Mesendoderm (in vitro differentiated cells): ENCODE measurements at regions not wholly inside any gene's neighbourhood (a gene's known extent, or its start where the extent isn't known, plus 50 kb on each side); places are given as distances from the start of the nearest gene placed in this dataset.

Experiments used
- DNase-seq: peaks from one replicate; pipeline ENCODE4 v3.0.0; 2013
- H2AK5ac ChIP-seq: 2 replicates; pipeline ENCODE4 v1.6.1; 2013; ENCODE audit warnings: low read length, inconsistent platforms
- H2BK120ac ChIP-seq: 2 replicates; pipeline ENCODE4 v1.6.1; 2013; ENCODE audit warnings: low read depth, mild to moderate bottlenecking, low read length, moderate library complexity, mixed read lengths
- H2BK15ac ChIP-seq: replicated peaks from 2 replicates; pipeline ENCODE4 v1.6.1; 2013; ENCODE audit warnings: low read depth, mild to moderate bottlenecking, moderate library complexity
- H2BK5ac ChIP-seq: 2 replicates; pipeline ENCODE4 v1.6.1; 2013; ENCODE audit warnings: low read length, inconsistent platforms
- H3K18ac ChIP-seq: 2 replicates; pipeline ENCODE4 v1.6.1; 2013; ENCODE audit warnings: mild to moderate bottlenecking, low read length, mixed read lengths
- H3K23ac ChIP-seq: one replicate; pipeline ENCODE4 v1.6.1; 2013; ENCODE audit warnings: low read length
- H3K27ac ChIP-seq: 2 replicates; pipeline ENCODE4 v1.5.1; 2013; ENCODE audit warnings: low read depth, mild to moderate bottlenecking, inconsistent platforms, low read length, moderate library complexity
- H3K27me3 ChIP-seq: 2 replicates; pipeline ENCODE4 v1.6.1; 2013; ENCODE audit warnings: low read length, control low read depth, mild to moderate bottlenecking, inconsistent platforms; ENCODE audit not compliant: insufficient read depth, poor library complexity
- H3K36me3 ChIP-seq: 2 replicates; pipeline ENCODE4 v1.6.1; 2013; ENCODE audit warnings: low read length, inconsistent platforms; ENCODE audit not compliant: control insufficient read depth, insufficient read depth
- H3K4ac ChIP-seq: one replicate; pipeline ENCODE4 v1.6.1; 2013; ENCODE audit warnings: low read depth, mild to moderate bottlenecking, low read length, moderate library complexity
- H3K4me1 ChIP-seq: 2 replicates; pipeline ENCODE4 v1.6.1; 2013; ENCODE audit warnings: low read depth, low read length, inconsistent platforms; ENCODE audit not compliant: control insufficient read depth
- H3K4me2 ChIP-seq: 2 replicates; pipeline ENCODE4 v1.6.1; 2013; ENCODE audit warnings: low read length
- H3K4me3 ChIP-seq: 2 replicates; pipeline ENCODE4 v1.5.1; 2013; ENCODE audit warnings: mild to moderate bottlenecking, low read length
- H3K56ac ChIP-seq: one replicate; pipeline ENCODE4 v1.6.1; 2013; ENCODE audit warnings: low read length
- H3K79me1 ChIP-seq: 2 replicates; pipeline ENCODE4 v1.6.1; 2013; ENCODE audit warnings: low read length, inconsistent platforms
- H3K79me2 ChIP-seq: 2 replicates; pipeline ENCODE4 v1.6.1; 2013; ENCODE audit warnings: mild to moderate bottlenecking, low read length; ENCODE audit not compliant: control insufficient read depth, insufficient read depth
- H3K9ac ChIP-seq: 2 replicates; pipeline ENCODE4 v1.6.1; 2013; ENCODE audit warnings: low read length, inconsistent platforms
- H4K5ac ChIP-seq: one replicate; pipeline ENCODE4 v1.6.1; 2013; ENCODE audit warnings: low read length
- H4K8ac ChIP-seq: one replicate; pipeline ENCODE4 v1.6.1; 2013; ENCODE audit warnings: low read depth, mild to moderate bottlenecking, control low read depth, low read length, moderate library complexity
- WGBS: extraction: QIAGEN DNeasy Blood & Tissue Kit; methylation state at CpG from one replicate; pipeline ENCODE4 v1.1.7; 2013; ENCODE audit warnings: low lambda C conversion rate, missing lambda C conversion rate; ENCODE audit not compliant: insufficient coverage; ENCODE audit errors: extremely low coverage; 5-methylcytosine and 5-hydroxymethylcytosine counted together

DNA sequence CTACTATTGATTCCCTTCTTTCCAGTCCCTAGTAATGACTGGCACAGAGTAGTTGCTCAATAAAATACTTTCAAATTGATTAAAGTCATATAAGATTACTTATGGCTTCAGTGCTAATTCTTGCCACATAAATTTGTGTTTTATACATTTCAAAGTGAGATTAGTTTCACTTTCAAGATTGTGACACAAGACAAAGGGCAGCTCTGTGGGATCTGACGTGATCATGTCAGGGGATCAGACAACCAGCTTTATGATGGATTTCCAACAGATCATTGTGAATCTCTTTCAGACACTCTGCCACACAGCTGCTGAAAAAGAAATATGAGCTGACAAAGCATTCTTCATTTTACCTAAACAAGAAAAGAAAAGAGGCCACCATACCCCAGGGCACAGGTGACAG is 73.4 kb upstream of the POMP start:
- Histone ChIP-seq H3K4me2 (no peak overlapping the region), H3K79me2 (no peaks in the 10 kb centered on the region), H2BK5ac (no peak overlapping the region), H3K4me1 (peaks cover 2% of the 10 kb centered on the region), H4K8ac (no peak overlapping the region), H3K18ac (no peak overlapping the region), H3K27ac (no peak overlapping the region), H3K23ac (no peak overlapping the region), H2BK120ac (no peak overlapping the region), H3K9ac (no peak overlapping the region), H3K56ac (no peak overlapping the region), H3K36me3 (no peaks in the 10 kb centered on the region), H3K27me3 (no peaks in the 10 kb centered on the region), H4K5ac (no peak overlapping the region), H2AK5ac (no peak overlapping the region), H3K4me3 (no peak overlapping the region), H2BK15ac (no peak overlapping the region), H3K79me1 (no peaks in the 10 kb centered on the region), H3K4ac (no peak overlapping the region)
- WGBS = no CpG with 5 or more reads among the region's 1 CpG
- no peak for DNase-seq

DNA sequence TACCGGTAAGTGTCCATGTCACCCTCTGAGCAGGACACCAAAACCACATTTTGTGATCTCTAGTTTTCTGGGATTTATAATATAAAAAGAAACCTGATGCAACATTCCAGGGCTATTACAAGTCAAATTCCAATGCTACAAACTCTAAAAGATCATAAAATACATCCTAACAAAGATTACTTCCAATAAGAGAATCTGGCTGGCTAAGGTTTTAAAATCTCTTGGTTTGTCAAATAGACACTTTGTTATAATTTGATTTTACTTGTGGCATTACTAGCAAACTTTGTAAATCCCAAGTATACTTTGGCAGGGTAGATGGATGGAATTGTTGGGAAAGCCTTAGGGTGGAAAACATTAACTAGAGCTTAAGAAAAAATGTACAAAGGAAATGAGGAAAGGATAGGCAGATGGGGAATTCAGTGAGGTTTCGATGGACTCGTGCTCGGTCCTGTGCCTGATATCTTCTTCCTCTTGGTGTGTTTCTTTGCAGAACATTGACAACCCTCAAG is 74.0 kb upstream of the POMP start:
- no CpG with 5 or more reads among the region's 4 CpGs for WGBS
- H2BK120ac ChIP-seq = no peak overlapping the region
- H3K56ac ChIP-seq = no peak overlapping the region
- H2BK15ac ChIP-seq = no peak overlapping the region
- H4K8ac ChIP-seq = no peak overlapping the region
- H3K27me3 ChIP-seq = no peaks in the 10 kb centered on the region
- H3K4ac ChIP-seq = no peak overlapping the region
- H2BK5ac ChIP-seq = no peak overlapping the region
- no peak overlapping the region for H3K27ac ChIP-seq
- H3K18ac ChIP-seq = no peak overlapping the region
- no peak overlapping the region for H3K9ac ChIP-seq
- no peaks in the 10 kb centered on the region for H3K79me2 ChIP-seq
- H3K4me2 ChIP-seq = no peak overlapping the region
- DNase-seq = peak; percentile 8
- H4K5ac ChIP-seq = no peak overlapping the region
- no peaks in the 10 kb centered on the region for H3K36me3 ChIP-seq
- no peak overlapping the region for H2AK5ac ChIP-seq
- H3K4me3 ChIP-seq = no peak overlapping the region
- H3K79me1 ChIP-seq = no peaks in the 10 kb centered on the region
- H3K4me1 ChIP-seq = peaks cover 2% of the 10 kb centered on the region
- no peak overlapping the region for H3K23ac ChIP-seq

DNA sequence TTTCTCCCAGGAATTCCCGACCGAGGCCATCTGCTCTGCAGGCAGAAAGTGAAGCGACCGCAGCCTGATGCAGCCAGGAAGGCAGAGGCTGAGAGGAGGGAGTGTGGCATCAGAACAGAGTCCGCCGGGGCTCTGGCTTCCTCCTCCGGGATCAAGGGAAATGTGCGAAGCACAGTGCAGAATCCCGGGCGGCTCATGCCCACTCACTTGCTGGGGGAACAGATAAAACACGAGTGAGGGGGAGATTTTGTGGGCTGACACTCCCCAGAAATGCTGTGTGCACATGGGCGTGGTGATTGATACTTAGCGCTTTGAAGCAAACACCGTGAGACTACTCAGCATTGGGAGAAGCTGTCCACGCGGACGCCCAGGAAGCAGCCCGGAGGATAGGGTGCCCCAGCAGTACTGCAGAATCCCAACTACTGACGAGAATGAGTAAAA is 75.3 kb upstream of the POMP start:
- Histone ChIP-seq H3K56ac (no peak overlapping the region), H2BK15ac (no peak overlapping the region), H3K9ac (no peak overlapping the region), H2BK5ac (no peak overlapping the region), H3K36me3 (no peaks in the 10 kb centered on the region), H3K27ac (no peak overlapping the region), H3K4ac (no peak overlapping the region), H4K8ac (no peak overlapping the region), H3K18ac (no peak overlapping the region), H4K5ac (no peak overlapping the region), H3K27me3 (no peaks in the 10 kb centered on the region), H3K4me3 (no peak overlapping the region), H3K4me2 (no peak overlapping the region), H3K79me1 (no peaks in the 10 kb centered on the region), H3K4me1 (peaks cover 2% of the 10 kb centered on the region), H2BK120ac (no peak overlapping the region), H2AK5ac (no peak overlapping the region), H3K79me2 (no peaks in the 10 kb centered on the region), H3K23ac (no peak overlapping the region)
- no peak for DNase-seq
- no CpG with 5 or more reads among the region's 19 CpGs for WGBS

DNA sequence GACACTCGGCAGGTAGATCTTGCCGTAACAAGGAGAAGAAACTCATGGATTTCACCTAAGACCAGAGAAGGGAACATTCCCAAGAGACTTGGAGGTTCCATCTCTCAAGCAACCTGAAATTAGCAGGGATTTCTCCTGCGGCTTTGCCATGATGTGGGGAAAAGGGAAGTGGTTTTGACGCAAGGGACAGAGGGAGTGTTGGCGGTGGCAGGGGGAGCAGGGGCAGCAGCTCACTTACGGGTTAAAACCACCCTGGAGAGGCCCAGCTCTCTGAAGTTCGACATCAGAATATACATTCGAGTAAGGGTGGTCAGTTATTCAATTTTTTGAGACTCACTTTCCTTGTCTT is 76.1 kb upstream of the POMP start:
- no peak overlapping the region for H2BK15ac ChIP-seq
- WGBS = no CpG with 5 or more reads among the region's 8 CpGs
- H2BK5ac ChIP-seq = no peak overlapping the region

DNA sequence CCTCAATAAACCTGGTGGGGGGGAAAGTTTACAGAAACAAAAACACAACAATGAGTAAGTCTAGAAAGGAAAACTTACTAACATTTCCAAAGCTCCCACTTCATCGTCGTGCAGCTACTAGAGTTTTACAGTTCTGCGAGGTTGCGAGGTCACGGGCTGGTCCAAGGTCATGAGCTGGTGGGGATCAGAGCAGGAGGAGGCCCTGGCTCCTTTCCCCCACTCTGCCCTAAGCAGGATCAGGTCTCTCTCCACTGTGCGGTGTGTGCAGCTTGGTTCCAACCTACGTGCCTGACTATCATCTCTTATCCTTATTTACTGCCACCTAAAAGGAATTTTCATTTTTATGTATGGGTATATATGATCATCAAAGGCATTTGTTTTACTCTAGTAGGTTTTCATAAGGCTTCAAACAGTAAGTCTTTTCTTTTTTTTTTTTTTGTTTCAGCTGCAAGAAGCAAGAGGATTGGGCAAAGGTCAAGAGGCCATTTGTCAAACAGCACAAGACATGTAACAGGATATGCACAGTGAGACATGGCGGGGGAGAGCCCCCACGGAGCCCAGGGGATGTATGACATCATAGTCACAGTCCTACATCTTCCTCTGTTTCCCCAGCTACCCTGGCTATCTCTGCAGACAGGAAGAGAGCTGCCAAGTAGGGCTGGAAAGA is 76.6 kb upstream of the POMP start:
- Histone ChIP-seq H2BK15ac (no peak overlapping the region), H4K8ac (no peak overlapping the region), H3K27ac (no peak overlapping the region), H3K79me2 (no peaks in the 10 kb centered on the region), H3K36me3 (no peaks in the 10 kb centered on the region), H3K4me1 (peaks cover 2% of the 10 kb centered on the region), H4K5ac (no peak overlapping the region), H3K4ac (peak overlapping the region; percentile 66), H3K56ac (no peak overlapping the region), H3K9ac (no peak overlapping the region), H3K23ac (no peak overlapping the region), H3K4me3 (no peak overlapping the region), H2AK5ac (no peak overlapping the region), H3K4me2 (no peak overlapping the region), H3K79me1 (no peaks in the 10 kb centered on the region), H3K18ac (no peak overlapping the region), H2BK5ac (no peak overlapping the region), H2BK120ac (no peak overlapping the region), H3K27me3 (no peaks in the 10 kb centered on the region)
- no CpG with 5 or more reads among the region's 9 CpGs for WGBS
- peak; percentile 34 for DNase-seq

More for the DNA sequence above, 76.1 kb upstream of the POMP start:
- Histone ChIP-seq H3K18ac (no peak overlapping the region), H3K56ac (no peak overlapping the region), H3K4me2 (no peak overlapping the region), H3K79me1 (no peaks in the 10 kb centered on the region), H3K4me1 (peaks cover 2% of the 10 kb centered on the region), H2BK120ac (no peak overlapping the region), H3K23ac (no peak overlapping the region), H4K8ac (no peak overlapping the region), H3K27ac (no peak overlapping the region), H4K5ac (no peak overlapping the region), H3K79me2 (no peaks in the 10 kb centered on the region), H3K9ac (no peak overlapping the region), H3K4ac (no peak overlapping the region), H3K36me3 (no peaks in the 10 kb centered on the region), H3K4me3 (no peak overlapping the region), H3K27me3 (no peaks in the 10 kb centered on the region), H2AK5ac (no peak overlapping the region)
- DNase-seq = no peak

DNA sequence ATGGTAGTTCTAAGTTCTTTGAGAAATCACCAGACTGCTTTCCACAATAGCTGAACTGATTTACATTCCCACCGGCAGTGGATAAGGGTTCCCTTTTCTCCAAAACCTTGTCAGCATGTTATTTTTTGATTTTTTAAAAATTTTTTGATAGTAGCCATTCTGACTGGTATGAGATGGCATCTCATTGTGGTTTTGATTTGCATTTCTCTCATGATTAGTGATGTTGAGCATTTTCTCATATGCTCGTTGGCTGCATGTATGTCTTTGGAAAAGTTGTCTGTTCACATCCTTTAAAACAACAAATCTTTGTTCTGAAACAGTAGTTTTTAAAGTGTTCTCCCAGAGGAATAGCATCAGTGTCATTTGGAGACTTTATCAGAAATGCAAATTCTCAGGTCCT is 77.5 kb upstream of the POMP start:
- Histone ChIP-seq H3K4me2 (no peak overlapping the region), H2AK5ac (no peak overlapping the region), H3K56ac (no peak overlapping the region), H2BK5ac (no peak overlapping the region), H4K8ac (no peak overlapping the region), H2BK15ac (no peak overlapping the region), H3K4me3 (no peak overlapping the region), H3K18ac (no peak overlapping the region), H3K4ac (no peak overlapping the region), H4K5ac (no peak overlapping the region), H3K9ac (no peak overlapping the region), H3K27ac (no peak overlapping the region), H2BK120ac (no peak overlapping the region), H3K23ac (no peak overlapping the region), H3K79me2 (no peaks in the 10 kb centered on the region), H3K27me3 (no peaks in the 10 kb centered on the region), H3K79me1 (no peaks in the 10 kb centered on the region), H3K4me1 (no peaks in the 10 kb centered on the region), H3K36me3 (no peaks in the 10 kb centered on the region)
- no CpG with 5 or more reads among the region's 2 CpGs for WGBS
- DNase-seq = no peak
